Colonic mucosa (tissue), 4 donors: ENCODE measurements at regions not wholly inside any gene's neighbourhood (a gene's known extent, or its start where the extent isn't known, plus 50 kb on each side); places are given as distances from the start of the nearest gene placed in this dataset.
A peak's percentile ranks its signal among the peaks of the same experiment; 100 is the strongest.

Source experiments
- DNase-seq: peaks from one replicate; pipeline ENCODE4 v3.0.0-alpha.2; 2020
- H3K27ac ChIP-seq: fragments of 200-600 bp; one replicate; pipeline ENCODE4 v1.8.0; 2021
- H3K27me3 ChIP-seq: fragments of 200-600 bp; one replicate; pipeline ENCODE4 v1.8.0; 2021
- H3K36me3 ChIP-seq: fragments of 200-600 bp; one replicate; pipeline ENCODE4 v1.8.0; 2021
- H3K4me1 ChIP-seq: fragments of 200-600 bp; one replicate; pipeline ENCODE4 v1.8.0; 2021; ENCODE audit warnings: mild to moderate bottlenecking
- H3K4me3 ChIP-seq: fragments of 200-600 bp; one replicate; pipeline ENCODE4 v1.8.0; 2021
- H3K9ac ChIP-seq, 2 donors: one replicate each; pipeline ENCODE4 v1.7.0; 2013; ENCODE audit warnings: control low read depth in 2 of 2, low read depth in 2 of 2, low read length in 2 of 2
- H3K9me3 ChIP-seq: fragments of 200-600 bp; one replicate; pipeline ENCODE4 v1.8.0; 2021
- CTCF ChIP-seq: fragments of 200-600 bp; IDR thresholded peaks from one replicate; pipeline ENCODE4 v1.8.0; 2022; ENCODE audit warnings: antibody characterized with exemption, mild to moderate bottlenecking
- intact Hi-C: fragments of 100-400 bp; cut with DNase I; formaldehyde crosslinking; loops from one replicate; pipeline ENCODE4 v1.14.1; 2022
- donor health status: healthy.
- donor health status: DM: no; HTN: no; CAD: no.
- donor health status: DM: no; HTN: no; CAD: no.

- TF ChIP-seq CTCF = no peak
- no peak overlapping the region for H3K27ac ChIP-seq
- intact Hi-C loops = no loop called here
- H3K4me3 ChIP-seq = no peak overlapping the region
- DNase-seq = no peak
- no peaks in the 10 kb centered on the region for H3K27me3 ChIP-seq
- H3K4me1 ChIP-seq = no peaks in the 10 kb centered on the region
- H3K36me3 ChIP-seq = no peaks in the 10 kb centered on the region
- H3K9me3 ChIP-seq = no peaks in the 10 kb centered on the region
- no peak overlapping the region for H3K9ac ChIP-seq
Measured at GRCh38 chr19:33928458-33928950, 131.8 kb downstream of the KCTD15 start.

- H3K9me3 ChIP-seq = no peaks in the 10 kb centered on the region
- H3K27me3 ChIP-seq = no peaks in the 10 kb centered on the region
- no peaks in the 10 kb centered on the region for H3K36me3 ChIP-seq
- no peak for DNase-seq
- no peaks in the 10 kb centered on the region for H3K4me1 ChIP-seq
- no peak for TF ChIP-seq CTCF
- no peak overlapping the region for H3K27ac ChIP-seq
- no peak overlapping the region for H3K9ac ChIP-seq
- intact Hi-C loops = no loop called here
- H3K4me3 ChIP-seq = no peak overlapping the region
Measured at GRCh38 chr19:33933931-33934330, 137.3 kb downstream of the KCTD15 start.

- Histone ChIP-seq H3K36me3 (no peaks in the 10 kb centered on the region), H3K27ac (no peak overlapping the region), H3K4me1 (no peaks in the 10 kb centered on the region), H3K9me3 (no peaks in the 10 kb centered on the region), H3K9ac (no peak overlapping the region), H3K27me3 (no peaks in the 10 kb centered on the region), H3K4me3 (no peak overlapping the region)
- peak; percentile 34 for DNase-seq
- intact Hi-C loops = no loop called here
- no peak for TF ChIP-seq CTCF
Measured at GRCh38 chr19:33938821-33939220, 142.2 kb downstream of the KCTD15 start.

- TF ChIP-seq CTCF = no peak
- Histone ChIP-seq H3K9ac (no peak overlapping the region), H3K27me3 (no peaks in the 10 kb centered on the region), H3K9me3 (no peaks in the 10 kb centered on the region), H3K27ac (no peak overlapping the region), H3K36me3 (no peaks in the 10 kb centered on the region), H3K4me1 (no peaks in the 10 kb centered on the region), H3K4me3 (no peak overlapping the region)
- no peak for DNase-seq
- intact Hi-C loops = no loop called here
Measured at GRCh38 chr19:33941133-33941532, 144.5 kb downstream of the KCTD15 start.

- Histone ChIP-seq H3K27me3 (no peaks in the 10 kb centered on the region), H3K27ac (no peak overlapping the region), H3K4me1 (no peaks in the 10 kb centered on the region), H3K4me3 (no peak overlapping the region), H3K9ac (no peak overlapping the region), H3K9me3 (no peaks in the 10 kb centered on the region), H3K36me3 (no peaks in the 10 kb centered on the region)
- DNase-seq = no peak
- intact Hi-C loops = no loop called here
- TF ChIP-seq CTCF = no peak
Measured at GRCh38 chr19:33946535-33947264, 150.0 kb downstream of the KCTD15 start.
